NCI-H146 treated with DMSO at 0.1 percent for 48 hours (cell line): ENCODE measurements at regions not wholly inside any gene's neighbourhood (a gene's known extent, or its start where the extent isn't known, plus 50 kb on each side); places are given as distances from the start of the nearest gene placed in this dataset.

ENCODE experiments used
- DNase-seq: peaks from one replicate; lab custom pipeline; 2025; ENCODE audit not compliant: unreplicated experiment; lab: John Stamatoyannopoulos, UW

GRCh38 chr6:167507376-167507945 lies 182.6 kb downstream of the TTLL2 start:
- no peak for DNase-seq

- no peak for DNase-seq
These were observed 184.3 kb downstream of the TTLL2 start for GRCh38 chr6:167508919-167509852.

DNA sequence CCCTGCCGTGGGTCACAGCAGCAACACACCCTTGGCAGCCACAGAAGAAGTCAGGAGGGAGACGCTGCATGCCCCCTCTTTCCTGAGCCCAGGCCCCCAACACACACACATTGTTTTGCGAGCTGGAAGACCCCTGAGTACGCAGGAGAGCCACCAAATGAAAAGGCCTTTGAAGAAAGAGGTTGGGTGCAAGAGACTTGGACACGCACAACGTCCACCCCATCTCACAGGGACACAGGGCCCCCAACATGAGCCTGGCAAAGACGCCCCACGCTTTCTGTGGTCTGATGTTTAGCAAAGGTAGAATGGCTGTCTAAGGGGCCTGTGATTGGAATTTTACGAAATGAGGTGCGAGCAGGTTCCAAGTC lies 185.0 kb downstream of the TTLL2 start:
- no peak for DNase-seq

GRCh38 chr6:167510648-167511047 lies 185.8 kb downstream of the TTLL2 start:
- no peak for DNase-seq

- DNase-seq = no peak
These were observed 187.9 kb downstream of the TTLL2 start for GRCh38 chr6:167512696-167513375.

DNA sequence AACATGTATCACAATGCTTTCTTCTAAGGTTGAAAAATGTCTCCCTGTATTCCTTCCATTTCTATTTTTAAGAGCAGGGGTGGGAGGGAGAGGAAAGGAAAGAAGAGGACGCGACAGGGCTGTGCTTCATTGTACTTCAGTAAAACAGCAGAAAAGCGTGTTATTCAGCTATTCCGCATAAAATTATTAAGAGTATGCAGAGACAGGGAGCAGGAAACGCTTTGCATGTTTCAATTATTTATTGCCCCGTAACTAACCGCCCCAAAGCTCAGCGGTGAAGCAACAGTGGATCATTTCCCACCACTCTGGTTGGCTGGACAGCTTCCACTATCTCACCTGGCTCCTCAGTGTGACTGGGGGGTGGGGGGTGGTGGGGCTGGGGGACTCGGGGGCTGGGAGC lies 188.9 kb downstream of the TTLL2 start:
- DNase-seq = no peak

DNA sequence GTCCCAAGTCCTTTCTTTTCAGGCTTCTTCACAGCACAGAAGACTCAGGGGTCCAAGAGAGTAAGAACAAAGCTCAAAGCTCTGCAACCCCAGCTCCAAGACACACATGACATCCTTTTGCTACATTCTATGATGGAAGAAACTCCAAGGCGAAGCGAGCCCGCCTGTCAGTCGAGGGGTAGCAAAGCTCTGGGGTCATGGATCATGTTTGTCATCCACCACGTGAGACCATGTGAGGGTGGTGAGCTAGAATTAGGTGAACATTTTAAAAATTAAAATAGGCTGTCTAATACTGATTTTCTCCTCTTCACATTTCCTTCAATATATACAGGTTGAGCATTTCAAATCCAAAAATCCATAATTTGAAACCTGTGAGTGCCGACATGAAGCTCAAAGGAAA lies 189.6 kb downstream of the TTLL2 start:
- DNase-seq = no peak

DNA sequence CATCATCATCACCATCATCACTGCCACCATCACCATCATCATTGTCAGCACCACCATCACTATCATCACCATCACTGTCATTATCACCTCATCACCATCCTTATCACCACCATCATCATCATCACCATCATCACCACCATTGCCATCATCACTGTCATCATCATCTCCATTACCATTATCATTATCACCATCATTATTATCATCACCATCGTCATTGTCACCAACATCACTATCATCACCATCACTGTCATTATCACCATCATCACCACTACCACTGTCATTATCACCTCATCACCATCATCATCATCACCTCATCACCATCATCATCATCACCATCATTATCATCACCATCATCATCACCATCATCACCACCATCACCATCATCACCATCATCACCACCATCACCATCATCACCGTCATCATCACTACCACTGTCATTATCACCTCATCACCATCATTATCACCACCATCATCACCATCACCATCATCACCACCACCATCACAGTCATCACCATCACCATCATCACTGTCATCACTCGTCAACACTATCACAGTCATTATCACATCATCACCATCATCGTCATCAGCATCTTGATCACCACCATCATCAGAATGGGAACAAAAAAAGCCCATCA lies 191.1 kb downstream of the TTLL2 start:
- no peak for DNase-seq

DNA sequence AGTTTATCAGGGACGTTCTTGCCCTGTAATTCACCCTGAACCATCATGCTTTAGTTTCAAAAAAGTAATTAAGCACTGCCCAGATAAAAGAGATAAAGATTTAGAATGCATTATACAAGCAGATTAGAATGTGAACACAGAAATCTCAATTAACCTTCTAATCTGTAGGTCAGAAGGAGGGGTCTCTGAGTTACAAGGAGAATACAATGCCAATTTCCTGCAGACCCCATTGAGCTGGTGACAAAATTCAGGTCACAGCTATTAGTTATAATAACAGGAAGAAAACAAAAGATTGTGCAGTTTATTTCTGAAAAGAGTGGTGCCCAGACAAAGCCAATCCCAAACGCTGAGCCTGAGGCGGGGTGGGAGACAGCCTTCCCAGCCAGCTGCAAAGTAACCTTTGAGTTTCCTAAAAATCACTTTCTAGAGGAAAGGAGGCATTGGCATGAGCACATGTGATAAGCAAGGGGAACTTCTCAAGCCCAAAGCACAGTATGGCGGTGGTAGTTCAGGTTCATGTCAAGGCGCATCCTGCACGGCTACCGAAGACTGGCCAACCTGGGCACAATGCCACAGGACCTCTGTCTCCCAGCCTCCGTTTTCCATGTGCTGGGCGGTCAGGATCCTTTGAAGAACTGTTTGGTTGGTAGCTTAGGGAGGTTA lies 192.5 kb downstream of the TTLL2 start:
- DNase-seq = no peak

- DNase-seq = no peak
These were observed 198.5 kb downstream of the TTLL2 start for GRCh38 chr6:167523426-167523825.

DNA sequence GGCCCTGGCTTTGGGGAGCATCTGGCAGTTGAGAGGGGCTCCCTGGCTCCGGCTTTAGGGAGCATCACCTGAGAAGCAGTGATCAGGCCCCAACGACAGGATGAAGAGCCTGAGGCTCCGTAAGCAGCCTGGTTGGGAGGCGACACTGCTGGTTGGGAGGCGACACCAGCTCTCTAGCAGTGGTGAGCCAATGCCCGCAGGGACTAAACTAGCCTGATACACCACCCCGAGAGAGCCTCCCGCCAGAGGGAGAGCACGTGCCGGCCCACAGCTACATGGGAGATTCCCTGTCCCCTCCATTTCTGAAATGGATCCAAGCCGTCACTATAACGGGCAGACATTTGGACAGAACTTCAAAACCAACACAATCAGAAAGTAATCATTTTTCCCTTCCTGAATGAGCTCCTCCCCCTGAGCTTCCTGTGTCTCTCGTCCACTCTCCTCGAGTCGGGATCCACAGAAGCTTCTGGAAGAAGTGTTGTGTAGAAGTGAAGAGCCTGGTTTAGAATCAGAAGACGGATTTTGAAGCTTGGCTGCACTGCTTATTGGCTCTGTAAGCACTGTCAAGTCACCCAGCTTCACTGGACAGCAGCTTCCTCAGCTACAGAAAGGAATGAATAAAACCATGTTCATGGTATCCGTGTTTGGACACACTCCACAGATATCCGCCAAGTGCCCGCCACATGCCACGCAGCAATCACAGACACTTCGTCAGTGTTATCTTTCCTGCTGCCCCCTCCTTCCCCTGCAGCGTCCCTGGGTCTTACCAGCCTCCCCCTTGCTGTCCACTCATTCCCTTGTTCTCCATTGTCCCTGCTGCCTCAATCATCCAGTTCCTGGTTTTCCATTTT lies 199.6 kb downstream of the TTLL2 start:
- no peak for DNase-seq

- no peak for DNase-seq
These were observed 200.9 kb downstream of the TTLL2 start for GRCh38 chr6:167525774-167526173.

DNA sequence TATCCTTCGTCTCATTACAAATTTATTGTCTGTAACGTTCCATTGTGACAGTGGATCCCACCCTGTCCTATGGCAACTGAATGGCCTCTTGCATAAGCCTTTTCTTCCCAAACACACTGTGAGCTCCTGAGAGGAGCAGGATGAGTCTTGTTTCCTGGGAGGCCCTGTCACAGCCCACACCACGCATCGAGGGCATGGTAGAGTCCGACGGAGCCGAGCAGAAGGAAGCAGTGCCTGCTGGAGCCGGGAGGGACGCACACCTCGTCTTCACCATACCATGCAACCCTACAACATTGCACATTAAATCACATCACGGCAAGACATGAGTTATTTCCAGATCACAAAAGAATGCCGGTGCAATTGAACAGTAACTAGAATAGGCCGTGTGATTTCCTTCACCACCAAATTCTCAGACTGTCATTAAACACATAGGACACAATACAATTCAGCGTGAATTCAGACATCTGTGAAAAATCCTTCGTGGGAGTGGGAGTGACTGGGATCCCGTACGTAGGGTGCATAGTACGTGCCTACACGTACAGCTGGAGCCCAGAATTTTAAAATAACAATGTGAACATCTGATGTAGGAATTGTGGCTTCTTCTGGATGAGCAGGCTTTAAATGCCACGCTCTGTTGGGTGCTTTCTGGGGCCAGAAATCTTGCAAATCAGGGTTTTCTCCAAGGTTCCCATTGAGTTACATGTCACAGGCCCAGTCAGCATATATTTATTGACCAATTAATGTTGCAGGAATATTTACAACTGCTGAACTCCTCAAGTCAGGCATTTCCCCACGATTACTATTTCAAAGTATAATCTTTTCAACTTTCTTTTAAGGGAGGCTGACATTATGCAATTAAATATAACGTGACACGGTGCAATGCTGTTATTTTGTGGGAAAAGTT lies 201.8 kb downstream of the TTLL2 start:
- DNase-seq = no peak

DNA sequence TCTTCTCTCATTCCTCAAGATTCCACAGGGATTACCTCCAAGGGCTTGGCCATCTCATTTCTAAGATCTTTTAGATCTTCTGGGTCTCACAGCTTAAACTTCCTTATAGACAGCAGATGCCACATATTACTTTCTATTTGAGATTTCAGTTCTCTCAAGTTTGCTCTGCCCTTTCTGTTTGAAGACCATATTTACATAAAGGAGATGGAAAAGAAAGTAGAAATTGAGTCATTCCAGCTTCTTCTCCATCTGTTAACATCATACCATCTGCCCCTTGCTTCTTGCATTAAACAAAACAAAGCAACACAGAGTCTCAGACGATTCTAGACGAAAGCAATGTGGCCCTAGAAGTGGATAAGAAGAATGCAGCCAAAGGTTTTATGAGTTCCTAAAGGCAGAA lies 203.4 kb downstream of the TTLL2 start:
- DNase-seq = no peak

DNA sequence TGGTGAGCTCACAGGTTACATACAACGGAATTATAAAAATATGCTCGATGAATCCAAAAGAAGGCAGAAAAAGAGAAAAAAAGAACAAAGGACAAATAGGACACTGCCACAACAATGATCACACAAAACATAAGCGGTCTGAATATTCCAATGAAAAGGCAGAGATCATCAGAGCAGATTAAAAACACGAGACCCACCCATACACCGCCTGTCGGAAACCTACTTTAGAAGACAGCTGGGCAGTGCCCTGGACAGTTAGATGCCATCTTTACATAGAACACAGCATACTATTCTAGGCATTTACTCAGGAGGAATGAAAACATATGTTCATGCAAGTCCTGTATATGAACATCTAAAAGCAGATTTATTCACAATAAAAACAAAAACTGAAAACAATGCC lies 204.1 kb downstream of the TTLL2 start:
- no peak for DNase-seq

DNA sequence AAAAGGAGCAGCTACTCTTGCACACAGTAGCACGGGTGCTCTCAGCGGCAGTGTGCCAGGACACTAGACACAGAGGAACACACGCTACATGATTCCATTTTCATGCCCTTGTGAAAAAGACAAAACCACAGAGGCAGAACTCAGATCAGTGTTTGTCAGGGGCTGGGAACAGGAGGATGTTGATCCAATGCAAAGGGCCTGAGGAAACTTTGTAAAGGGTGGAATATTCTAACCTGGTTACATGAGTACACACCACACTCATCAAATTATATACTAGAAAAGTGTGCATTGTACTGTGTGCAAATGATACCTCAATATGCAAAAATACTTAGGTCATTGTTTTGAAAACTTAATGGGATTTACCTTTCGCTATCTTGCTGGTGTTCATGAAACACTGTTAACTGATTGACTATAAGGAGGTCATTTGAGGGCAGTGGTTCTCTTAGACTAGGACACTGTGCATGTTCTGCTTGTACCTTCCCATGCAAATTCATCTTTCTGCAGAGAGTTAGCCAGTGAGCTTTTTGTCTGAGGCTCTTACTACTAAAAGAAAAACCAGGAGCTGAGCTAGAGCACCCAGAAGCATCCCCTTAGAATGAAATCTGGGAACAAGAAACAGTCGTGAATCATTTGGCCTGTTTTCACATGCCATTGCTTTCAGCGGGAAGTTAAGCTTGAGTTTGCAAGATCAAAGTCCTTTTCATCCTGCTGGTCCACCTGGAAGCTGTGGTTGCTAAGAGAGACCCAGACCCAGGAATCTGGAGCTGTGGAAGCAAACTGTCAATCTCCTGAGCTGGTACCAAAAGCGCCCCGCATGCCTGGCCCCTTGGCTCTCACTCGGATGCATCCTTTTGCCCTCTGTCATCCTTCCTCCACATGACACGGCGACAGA lies 204.8 kb downstream of the TTLL2 start:
- no peak for DNase-seq

DNA sequence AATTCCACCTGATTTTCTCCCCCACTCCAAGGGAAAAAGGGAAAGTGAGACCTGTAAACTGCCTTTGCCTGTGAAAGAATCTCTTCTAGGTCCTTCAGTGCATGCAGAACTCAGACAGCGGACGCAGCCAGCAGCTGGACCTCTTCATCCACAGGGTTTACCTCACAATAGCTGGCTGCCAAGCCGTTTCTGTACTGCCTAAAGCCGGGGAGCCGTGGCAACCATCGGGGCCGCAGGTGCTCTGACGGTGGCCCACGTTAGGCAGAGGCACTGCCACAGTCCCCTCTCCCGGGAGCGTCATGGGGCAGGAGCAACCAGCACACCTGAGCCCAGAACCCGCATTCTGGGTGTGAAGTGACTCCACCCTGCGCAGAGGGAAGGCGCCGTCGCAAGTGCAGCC lies 206.1 kb downstream of the TTLL2 start:
- no peak for DNase-seq
